ENCODE measurements at regions not wholly inside any gene's neighbourhood (a gene's known extent, or its start where the extent isn't known, plus 50 kb on each side); places are given as distances from the start of the nearest gene placed in this dataset.

DNA sequence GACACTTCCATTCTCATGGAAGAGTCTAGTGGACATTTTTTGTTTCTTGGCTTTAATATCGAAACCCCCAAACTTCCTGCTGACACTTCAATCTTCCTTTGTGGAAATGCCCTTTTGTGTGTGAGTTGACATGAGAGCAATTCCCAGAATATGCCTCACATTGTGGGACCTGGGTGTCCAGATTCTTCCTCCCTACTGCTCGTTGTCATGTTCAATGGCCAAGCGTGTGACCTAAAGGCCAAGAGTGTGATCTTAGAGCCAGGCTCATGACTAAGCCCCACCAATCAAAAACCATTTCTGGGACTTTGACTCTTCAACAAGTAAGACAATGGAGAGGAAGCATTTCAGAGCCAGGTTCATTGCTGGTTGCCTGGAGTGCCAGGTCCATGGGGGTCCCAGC, 52.5 kb upstream of the BMPER start:
- no peak for DNase-seq (ENCODE audit: low read depth)

DNA sequence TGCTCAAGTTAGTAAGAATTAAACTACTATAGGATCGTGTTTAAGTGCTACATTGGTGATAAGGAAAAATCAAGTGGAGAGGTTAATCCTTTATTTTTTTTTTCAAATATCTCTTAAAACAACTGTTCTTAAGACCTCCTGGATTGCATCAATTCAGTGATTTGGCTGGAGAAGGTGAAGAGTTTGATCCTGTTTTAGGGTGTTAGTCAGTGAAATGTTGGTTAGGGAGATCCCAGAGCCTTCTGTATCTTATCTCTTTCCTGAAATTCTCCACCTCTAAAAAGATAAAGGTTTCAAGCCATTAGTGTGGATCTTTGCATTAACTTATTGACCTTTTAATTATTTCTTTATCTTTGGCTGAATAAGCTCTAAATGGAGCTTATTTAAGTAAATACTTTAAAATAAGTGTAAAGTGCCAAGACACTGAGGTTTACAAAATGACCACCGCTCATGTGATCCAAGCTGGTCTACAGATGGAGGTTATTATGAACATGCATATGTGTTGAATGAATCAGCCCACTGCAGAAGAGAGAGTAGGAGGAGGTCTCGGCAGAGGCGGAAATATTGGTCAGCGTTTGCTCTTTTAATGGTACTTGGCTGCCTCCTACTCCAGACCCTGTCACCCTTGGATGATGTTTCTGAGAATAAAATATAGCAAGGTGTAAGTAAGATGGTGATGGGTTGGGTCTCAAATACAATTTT, 51.8 kb upstream of the BMPER start:
- DNase-seq (ENCODE audit: low read depth) = peak; percentile 80

DNA sequence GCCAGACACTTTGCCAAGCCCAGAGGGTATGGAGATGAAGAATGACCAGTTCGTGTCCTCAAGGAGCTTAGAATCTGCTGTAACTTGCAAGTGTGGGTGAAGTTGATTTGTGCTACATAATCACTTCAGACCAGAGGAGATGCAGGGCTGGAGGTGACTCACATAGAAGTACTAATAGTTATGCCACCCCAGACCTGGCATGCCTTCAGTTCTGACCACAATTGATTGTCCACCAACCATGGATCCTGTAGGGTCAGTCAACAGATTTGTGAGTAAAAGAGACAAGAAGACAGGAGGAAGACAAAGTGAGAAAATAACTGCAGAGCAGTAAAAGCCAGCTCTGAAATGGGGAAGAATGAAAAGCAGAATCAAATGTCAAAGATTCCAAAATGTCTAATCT, 51.2 kb upstream of the BMPER start:
- peak; percentile 47 for DNase-seq (ENCODE audit: low read depth)

DNA sequence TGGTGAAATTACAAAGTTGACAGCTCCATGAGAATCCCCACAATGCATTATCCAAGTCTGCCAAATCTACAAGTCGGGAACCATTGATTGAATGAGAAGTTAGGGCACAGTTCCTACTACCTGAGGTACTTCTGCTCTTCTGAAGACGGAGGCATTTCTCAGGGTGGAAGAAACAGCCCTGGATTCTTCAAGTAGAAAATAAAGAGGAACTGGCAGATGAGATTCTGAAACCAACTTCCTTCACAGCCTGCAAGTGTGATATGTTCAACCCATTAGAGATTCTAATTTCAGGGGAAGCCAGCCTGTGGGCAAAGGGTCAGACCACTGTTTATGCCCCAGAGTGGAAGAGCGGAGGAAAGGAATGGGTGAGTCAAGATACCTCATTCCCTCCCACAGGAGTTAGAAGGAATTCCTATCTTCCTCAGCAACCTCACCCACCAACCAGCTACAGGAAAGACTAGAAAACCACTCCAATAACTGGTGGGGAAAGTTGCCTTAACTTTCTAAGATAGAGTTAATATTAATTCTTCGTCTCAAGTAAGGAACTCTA, 50.5 kb upstream of the BMPER start:
- peak; percentile 78 for DNase-seq (ENCODE audit: low read depth)

Measured in iris pigment epithelial cell (primary cell).